Psoas muscle (tissue), 7 donors: ENCODE measurements at regions not wholly inside any gene's neighbourhood (a gene's known extent, or its start where the extent isn't known, plus 50 kb on each side); places are given as distances from the start of the nearest gene placed in this dataset.

Experiments used
- ATAC-seq, 4 donors: fragments of 200-7000 bp; cut with Tn5 transposase; one replicate each; pipeline ENCODE4 v1.9.1; 2020; ENCODE audit warnings: moderate library complexity in 3 of 4, mild to moderate bottlenecking in 2 of 4
- DNase-seq, 2 donors: peaks; one replicate each; pipeline ENCODE4 v3.0.0-alpha.2; 2020
- H3K27ac ChIP-seq: fragments of 200-600 bp; one replicate; pipeline ENCODE4 v1.8.0; 2022
- H3K27me3 ChIP-seq, 3 donors: fragments of 200-600 bp in 1 of 3; one replicate each; pipeline versions ENCODE4 v1.6.1 to v1.8.0; 2013 to 2022; ENCODE audit warnings: low read length in 2 of 3, mild to moderate bottlenecking in 2 of 3, moderate library complexity in 1 of 3; ENCODE audit not compliant: insufficient read depth in 3 of 3
- H3K36me3 ChIP-seq, 2 donors: fragments of 200-600 bp in 1 of 2; one replicate each; pipeline versions ENCODE4 v1.6.1 to v1.8.0; 2013 to 2022; ENCODE audit warnings: low read depth in 1 of 2, mild to moderate bottlenecking in 1 of 2, moderate library complexity in 1 of 2; ENCODE audit not compliant: insufficient read depth in 1 of 2
- H3K4me1 ChIP-seq: fragments of 200-600 bp; one replicate; pipeline ENCODE4 v1.8.0; 2022
- H3K4me3 ChIP-seq: fragments of 200-600 bp; one replicate; pipeline ENCODE4 v1.8.0; 2022; ENCODE audit warnings: mild to moderate bottlenecking
- H3K9me3 ChIP-seq: fragments of 200-600 bp; one replicate; pipeline ENCODE4 v1.8.0; 2022
- CTCF ChIP-seq: fragments of 200-600 bp; IDR thresholded peaks from one replicate; pipeline ENCODE4 v1.8.0; 2022; ENCODE audit warnings: antibody characterized with exemption
- WGBS, 3 donors: extraction: QIAGEN DNeasy Blood & Tissue Kit; methylation state at CpG; one replicate each; pipeline versions ENCODE4 v1.1.6 to v1.1.7; 2013; 5-methylcytosine and 5-hydroxymethylcytosine counted together
- intact Hi-C, 2 donors: fragments of 100-400 bp; cut with DNase I; formaldehyde crosslinking; loops; one replicate each; pipeline versions ENCODE4 v1.11.0 to v1.14.2; 2022
- donor health status: healthy with polysubstance abuse.
- donor health status: DM: no; HTN: no; CAD: no; lungs with moderate emphysema.
- donor health status: Bipolar disorder and iron deficiency.
- donor health status: healthy.
- donor health status: DM: yes; HTN: yes; CAD: no.
- donor health status: DM: no; HTN: no; CAD: no.
- donor health status: DM: yes; HTN: yes; CAD: no.

- WGBS, 3 donors, result 0 to 2% (median 0%) methylated on average over 1 of the region's 1 CpG
Observed at GRCh38 chr14:55801121-55801520, 221.1 kb downstream of the KTN1 start.

DNA sequence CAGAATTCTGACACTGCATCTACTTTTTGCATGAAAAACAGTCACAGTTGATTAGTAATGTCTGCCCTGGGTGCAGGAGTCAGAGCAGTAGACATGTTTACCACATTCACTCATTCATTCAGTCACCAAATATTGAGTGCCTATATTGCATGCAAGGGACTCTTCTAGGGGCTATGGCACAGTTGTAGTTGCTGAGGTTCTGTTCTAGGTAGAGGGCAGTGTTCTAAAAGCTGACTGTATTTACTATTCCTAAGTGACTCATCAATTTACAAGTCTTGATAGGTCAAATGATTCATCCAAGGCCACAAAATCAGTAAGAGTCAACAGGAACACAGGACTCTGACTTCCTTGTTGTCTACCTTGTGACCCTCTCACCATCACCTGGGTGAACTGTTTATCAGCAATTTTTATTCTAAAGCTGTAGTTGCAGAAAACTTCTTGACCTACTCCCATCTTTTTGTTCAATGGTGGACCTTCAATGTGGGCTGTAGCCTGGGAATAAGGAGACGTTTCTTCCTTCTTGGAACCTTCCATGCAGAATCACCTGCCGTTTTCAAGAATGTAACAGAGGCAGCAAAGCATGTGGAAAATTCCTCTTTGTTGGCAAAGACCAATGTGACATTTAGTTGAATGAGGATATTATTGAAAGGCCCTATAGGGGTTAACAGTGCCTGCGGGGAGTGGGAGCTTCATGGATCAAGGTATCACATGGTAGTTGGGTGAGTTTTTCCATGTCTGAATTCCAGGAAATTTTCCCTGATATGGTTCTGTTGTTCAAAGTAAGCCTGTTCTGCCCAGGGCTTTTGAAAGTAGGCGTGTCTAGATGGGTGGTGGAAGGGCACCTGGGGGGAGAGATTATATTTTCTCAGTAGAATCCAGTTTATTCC is 223.2 kb downstream of the KTN1 start:
- H3K36me3 ChIP-seq, result no peaks in the 10 kb centered on the region
- no peaks in the 10 kb centered on the region for H3K9me3 ChIP-seq
- no peaks in the 10 kb centered on the region for H3K27me3 ChIP-seq
- H3K27ac ChIP-seq, result no peak overlapping the region
- 80 to 88% (median 82%) methylated on average over 4 of the region's 4 CpGs for WGBS, 3 donors
- H3K4me1 ChIP-seq, result no peaks in the 10 kb centered on the region
- DNase-seq (no peak), ATAC-seq (no peak)
- no peak for TF ChIP-seq CTCF
- H3K4me3 ChIP-seq, result no peak overlapping the region
- intact Hi-C loops, result no loop called here

More at GRCh38 chr14:55801121-55801520, 221.1 kb downstream of the KTN1 start:
- H3K36me3 ChIP-seq, result no peaks in the 10 kb centered on the region
- H3K4me3 ChIP-seq, result no peak overlapping the region
- H3K27ac ChIP-seq, result no peak overlapping the region
- no peak for TF ChIP-seq CTCF
- DNase-seq (no peak), ATAC-seq (no peak)
- H3K9me3 ChIP-seq, result no peaks in the 10 kb centered on the region
- H3K27me3 ChIP-seq, result no peaks in the 10 kb centered on the region
- intact Hi-C loops, result no loop called here
- no peaks in the 10 kb centered on the region for H3K4me1 ChIP-seq

GRCh38 chr14:55803873-55804553 is 224.0 kb downstream of the KTN1 start:
- Histone ChIP-seq H3K27me3 (no peaks in the 10 kb centered on the region), H3K36me3 (no peaks in the 10 kb centered on the region), H3K9me3 (no peaks in the 10 kb centered on the region), H3K4me3 (no peak overlapping the region), H3K27ac (no peak overlapping the region), H3K4me1 (no peaks in the 10 kb centered on the region)
- WGBS, 3 donors, result 92 to 96% (median 94%) methylated on average over 5 of the region's 5 CpGs
- intact Hi-C loops, result no loop called here
- no peak for TF ChIP-seq CTCF
- DNase-seq, result no peak
- ATAC-seq, result no peak

DNA sequence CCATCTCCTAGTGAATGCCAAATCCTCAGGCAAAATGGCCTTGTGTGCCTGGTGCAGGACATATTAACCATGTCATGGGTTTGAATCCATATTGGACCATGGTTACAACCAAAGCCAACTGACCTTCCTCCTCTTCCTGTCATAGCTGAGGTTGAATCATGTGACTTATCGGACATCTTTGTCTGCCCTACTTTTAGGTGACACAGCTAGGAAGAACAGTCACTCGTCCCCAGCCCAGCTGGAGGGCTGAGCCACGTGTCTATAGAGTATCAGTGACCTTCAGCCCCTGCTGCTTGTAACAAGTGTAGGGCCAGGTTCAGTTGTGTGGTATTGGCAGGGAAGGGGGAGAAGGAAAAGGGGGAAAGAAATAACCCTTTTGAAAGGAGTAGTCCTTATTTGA is 225.2 kb downstream of the KTN1 start:
- Histone ChIP-seq H3K4me3 (no peak overlapping the region), H3K36me3 (no peaks in the 10 kb centered on the region), H3K27me3 (no peaks in the 10 kb centered on the region), H3K4me1 (no peaks in the 10 kb centered on the region), H3K27ac (no peak overlapping the region), H3K9me3 (no peaks in the 10 kb centered on the region)
- intact Hi-C loops, result no loop called here
- TF ChIP-seq CTCF, result no peak
- DNase-seq (no peak), ATAC-seq (no peak)
- WGBS, 3 donors, result 77 to 84% (median 81%) methylated on average over 3 of the region's 3 CpGs
